SHP77 (cell line): ENCODE measurements at regions not wholly inside any gene's neighbourhood (a gene's known extent, or its start where the extent isn't known, plus 50 kb on each side); places are given as distances from the start of the nearest gene placed in this dataset.
"Not testable (repeated sequence)": the region's sequence is repeated elsewhere in the genome, so short reads cannot be mapped to it uniquely, and the experiment has no call there.

ENCODE experiments used
- DNase-seq, 2 experiments: peaks; one replicate each; lab custom pipeline; 2025; lab: John Stamatoyannopoulos, UW

- no peak for DNase-seq
Measured at GRCh38 chr1:88293691-88294190, 390.3 kb upstream of the PKN2 start.

- DNase-seq = no peak
Measured at GRCh38 chr1:88296227-88296626, 387.8 kb upstream of the PKN2 start.

GRCh38 chr1:88296642-88297041 lies 387.4 kb upstream of the PKN2 start:
- no peak for DNase-seq

GRCh38 chr1:88298506-88298905 lies 385.6 kb upstream of the PKN2 start:
- no peak for DNase-seq

GRCh38 chr1:88300752-88301263 lies 383.3 kb upstream of the PKN2 start:
- DNase-seq = no peak

- DNase-seq = no peak
Measured at GRCh38 chr1:88302843-88303486, 381.1 kb upstream of the PKN2 start.

GRCh38 chr1:88311265-88311664 lies 372.8 kb upstream of the PKN2 start:
- DNase-seq = no peak

- no peak for DNase-seq
Measured at GRCh38 chr1:88311907-88312306, 372.2 kb upstream of the PKN2 start.

GRCh38 chr1:88317396-88317795 lies 366.7 kb upstream of the PKN2 start:
- DNase-seq = no peak

GRCh38 chr1:88318740-88319139 lies 365.3 kb upstream of the PKN2 start:
- DNase-seq = no peak

GRCh38 chr1:88320291-88320690 lies 363.8 kb upstream of the PKN2 start:
- no peak for DNase-seq

GRCh38 chr1:88321706-88322105 lies 362.4 kb upstream of the PKN2 start:
- DNase-seq = no peak

- DNase-seq = no peak
Measured at GRCh38 chr1:88324899-88325298, 359.2 kb upstream of the PKN2 start.

GRCh38 chr1:88327391-88328267 lies 356.4 kb upstream of the PKN2 start:
- no peak for DNase-seq

GRCh38 chr1:88330201-88330600 lies 353.9 kb upstream of the PKN2 start:
- no peak for DNase-seq

- DNase-seq = no peak
Measured at GRCh38 chr1:88333086-88333695, 350.9 kb upstream of the PKN2 start.

GRCh38 chr1:88341447-88341846 lies 342.6 kb upstream of the PKN2 start:
- no peak for DNase-seq

GRCh38 chr1:88342081-88342480 lies 342.0 kb upstream of the PKN2 start:
- DNase-seq = not testable (repeated sequence)

GRCh38 chr1:88350648-88351047 lies 333.4 kb upstream of the PKN2 start:
- DNase-seq = no peak

- no peak for DNase-seq
Measured at GRCh38 chr1:88351960-88352359, 332.1 kb upstream of the PKN2 start.

GRCh38 chr1:88354256-88354655 lies 329.8 kb upstream of the PKN2 start:
- DNase-seq = no peak

- DNase-seq = no peak
Measured at GRCh38 chr1:88357729-88358128, 326.3 kb upstream of the PKN2 start.
